HG03521 (cell line): ENCODE measurements at regions not wholly inside any gene's neighbourhood (a gene's known extent, or its start where the extent isn't known, plus 50 kb on each side); places are given as distances from the start of the nearest gene placed in this dataset.

Experiments used
- ATAC-seq: cut with Tn5 transposase; IDR thresholded peaks from one replicate; pipeline ENCODE4 v1.9.1; 2021; ENCODE audit warnings: mild to moderate bottlenecking, moderate library complexity; ENCODE audit not compliant: unreplicated experiment

- no peak for ATAC-seq
Measured at GRCh38 chr10:78619896-78620295, 448.9 kb upstream of the ZMIZ1 start.

DNA sequence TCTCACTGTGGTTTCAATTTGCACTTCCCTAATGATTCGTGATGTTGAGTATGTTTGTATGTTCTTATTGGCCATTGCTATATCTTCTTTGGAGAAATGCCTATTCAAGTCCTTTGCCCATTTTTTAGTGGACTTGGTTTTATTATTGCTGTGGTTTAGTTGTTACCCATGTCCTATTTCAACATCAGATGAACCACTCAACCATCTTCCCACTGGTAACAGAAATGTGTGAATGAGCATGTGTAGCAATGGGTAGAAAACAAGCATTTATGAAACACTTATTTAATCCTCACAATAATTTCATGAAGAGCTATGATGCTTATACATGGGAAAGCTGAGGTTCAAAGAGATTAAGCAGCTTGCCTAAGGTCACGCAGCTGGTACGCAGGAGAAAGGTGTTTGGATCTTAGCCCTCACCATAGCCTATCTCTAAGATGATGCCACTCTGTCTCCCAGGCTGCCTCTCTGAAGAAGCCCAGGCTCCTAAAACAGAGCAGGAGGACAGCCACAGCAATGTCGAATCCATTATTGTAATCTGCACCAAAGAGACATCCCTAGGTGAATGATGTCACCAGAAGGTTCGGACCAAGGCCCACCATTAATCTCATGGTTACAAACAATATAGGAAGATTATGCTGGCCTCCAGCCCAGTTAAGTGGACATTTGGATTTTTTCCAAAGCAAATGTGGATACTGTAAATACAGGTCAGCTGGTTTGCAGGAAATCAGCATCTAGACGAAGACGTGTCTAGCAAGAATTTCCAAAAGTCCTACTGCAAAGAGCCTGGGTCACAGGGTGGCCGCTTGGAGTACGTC, 447.6 kb upstream of the ZMIZ1 start:
- ATAC-seq = no peak

DNA sequence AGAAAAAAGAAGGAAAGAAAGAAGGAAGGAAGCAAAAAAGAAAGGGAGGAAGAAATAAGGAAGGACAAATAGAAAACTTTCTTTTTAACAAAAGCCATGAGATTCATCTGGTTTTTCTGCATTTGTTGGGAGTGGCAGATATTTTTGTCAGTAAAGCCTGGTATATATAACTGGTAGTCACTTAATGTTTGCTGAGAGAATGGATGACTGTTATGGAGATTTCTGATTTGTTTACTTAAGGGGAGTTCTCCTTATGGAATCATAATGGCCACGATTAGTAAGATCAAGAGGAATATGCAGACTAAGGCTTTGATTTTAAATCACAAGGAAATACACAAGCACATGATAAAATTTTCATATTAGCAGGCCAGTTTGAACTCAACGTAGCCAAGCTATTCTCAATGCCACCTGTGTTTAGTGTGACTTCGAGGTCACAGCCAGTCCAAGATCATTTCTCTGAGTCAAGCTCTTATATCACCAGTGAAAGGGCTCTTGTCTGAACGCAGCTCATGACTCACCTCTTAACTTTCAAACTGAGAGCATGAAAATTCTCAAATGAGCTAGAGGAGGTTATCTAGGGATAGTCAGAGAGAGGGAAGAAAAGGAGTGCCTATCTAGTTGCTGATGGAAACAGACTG, 445.1 kb upstream of the ZMIZ1 start:
- ATAC-seq = no peak

DNA sequence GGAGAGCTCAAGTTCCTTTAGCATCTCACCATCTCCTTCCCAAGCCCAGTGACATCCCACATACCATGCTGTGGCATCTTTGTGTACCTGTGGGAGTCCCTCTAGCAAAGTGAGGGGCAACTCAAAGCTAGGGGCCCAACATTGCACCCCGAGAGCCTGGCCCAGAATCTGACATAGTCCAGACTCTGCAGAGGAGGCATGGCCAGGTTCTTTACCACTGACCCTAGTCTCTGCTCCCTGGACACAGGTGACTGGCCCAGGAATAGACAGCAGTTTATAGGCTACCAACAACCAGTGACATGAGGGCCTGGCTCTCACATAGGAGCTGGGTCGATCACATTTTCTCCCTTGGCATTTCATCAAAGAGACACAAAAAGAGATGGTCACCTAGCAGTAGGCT, 444.0 kb upstream of the ZMIZ1 start:
- no peak for ATAC-seq

DNA sequence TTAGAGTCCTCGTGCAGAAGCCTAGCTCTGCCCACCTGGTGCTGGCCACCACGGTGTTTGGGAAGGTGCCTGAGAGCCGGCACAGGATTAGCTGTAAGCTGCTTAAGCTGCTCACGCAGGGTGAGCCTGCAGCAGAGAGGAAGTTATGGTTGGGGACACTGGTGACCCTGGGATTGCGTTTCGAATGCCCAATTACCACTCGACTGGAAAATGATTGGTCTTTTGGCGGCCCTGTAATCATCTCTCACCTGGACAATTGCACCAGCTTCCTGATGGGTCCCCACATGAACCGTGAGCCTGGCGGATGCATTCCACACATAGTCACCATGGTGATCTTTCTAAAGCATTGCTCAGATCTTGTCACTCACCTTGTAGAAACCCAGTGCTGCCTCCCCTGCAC, 442.3 kb upstream of the ZMIZ1 start:
- ATAC-seq = no peak

GRCh38 chr10:78627254-78627795, 441.4 kb upstream of the ZMIZ1 start:
- ATAC-seq = no peak

- ATAC-seq = no peak
Measured at GRCh38 chr10:78628976-78629375, 439.8 kb upstream of the ZMIZ1 start.

- ATAC-seq = no peak
Measured at GRCh38 chr10:78629773-78630172, 439.0 kb upstream of the ZMIZ1 start.

- ATAC-seq = no peak
Measured at GRCh38 chr10:78630944-78631838, 437.6 kb upstream of the ZMIZ1 start.

DNA sequence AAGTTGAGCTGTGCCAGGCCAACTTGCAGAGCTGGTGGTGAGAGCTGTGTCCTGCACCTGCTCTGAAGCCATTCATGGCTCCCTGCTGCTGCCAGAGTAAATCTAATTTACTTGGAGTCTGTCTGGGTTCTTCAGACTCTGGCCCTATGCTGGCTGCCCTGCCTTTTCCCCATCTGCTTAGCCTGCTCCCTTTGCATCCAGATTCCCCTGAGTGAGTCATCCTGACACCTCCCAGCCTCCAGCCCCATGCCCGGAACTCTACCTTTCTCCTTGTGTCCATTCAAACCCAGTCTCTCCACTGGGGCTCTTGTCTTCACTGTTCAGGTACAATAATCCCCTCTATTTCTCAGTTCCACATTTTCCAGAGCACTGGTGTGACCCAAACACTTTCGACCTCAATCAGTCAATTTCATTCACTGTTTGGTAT, 434.4 kb upstream of the ZMIZ1 start:
- no peak for ATAC-seq

DNA sequence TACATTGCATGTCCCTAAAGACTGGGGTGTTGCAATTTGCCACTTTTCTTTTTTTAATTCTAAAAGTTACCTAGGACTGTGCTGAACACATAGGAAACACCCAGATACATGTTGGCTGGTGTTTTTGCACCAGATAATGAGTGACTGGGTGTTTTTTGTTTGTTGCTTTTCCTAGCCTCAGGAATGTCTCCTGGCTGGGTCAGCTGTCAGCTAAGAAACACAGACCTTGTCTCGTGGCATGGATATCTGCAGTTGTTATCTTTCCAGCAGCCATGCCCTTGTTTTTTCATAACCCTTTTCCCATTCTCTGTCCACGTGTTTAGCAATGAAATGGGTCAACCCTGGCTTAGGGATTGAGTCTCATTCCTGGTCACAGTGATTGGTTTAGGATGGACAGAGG, 433.9 kb upstream of the ZMIZ1 start:
- no peak for ATAC-seq

DNA sequence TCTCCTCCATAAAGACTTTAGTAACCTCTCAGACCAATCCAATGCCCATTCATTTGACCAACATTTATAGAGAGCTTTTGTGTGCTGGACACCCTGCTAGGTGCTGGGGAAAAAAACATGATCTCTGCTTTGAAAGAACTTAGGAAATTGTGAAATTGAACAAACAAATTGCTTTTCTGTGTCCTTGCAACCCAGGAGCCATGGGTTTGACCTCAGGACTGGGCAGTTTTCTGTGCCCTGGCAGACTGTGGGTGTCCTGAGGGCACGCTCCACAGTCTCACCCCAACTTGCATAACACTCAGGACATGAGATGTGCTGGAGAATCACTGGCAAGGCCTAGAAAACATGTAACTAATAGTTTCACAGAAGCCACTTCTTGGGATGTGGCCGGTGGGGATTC, 429.1 kb upstream of the ZMIZ1 start:
- ATAC-seq = no peak

GRCh38 chr10:78640796-78641636, 427.8 kb upstream of the ZMIZ1 start:
- ATAC-seq = no peak

DNA sequence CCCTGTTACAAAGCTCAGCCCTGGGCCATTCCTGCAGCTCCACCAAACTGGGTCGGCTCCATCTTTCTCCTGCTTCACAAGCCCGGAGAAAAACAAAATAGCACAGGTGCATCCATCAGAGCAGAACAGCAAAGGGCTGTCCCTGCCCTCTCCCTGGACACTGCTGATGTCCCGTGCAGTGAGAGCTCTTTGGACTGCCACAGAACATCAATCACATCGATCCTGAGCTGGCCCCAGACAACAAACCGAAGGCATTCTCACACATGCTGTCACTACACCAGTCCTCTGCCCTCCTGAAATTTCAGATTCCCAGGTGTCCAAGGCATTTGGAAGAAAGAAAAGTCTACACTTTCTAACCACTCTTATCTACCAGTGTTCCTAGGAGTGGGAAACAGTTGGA, 427.1 kb upstream of the ZMIZ1 start:
- no peak for ATAC-seq

- ATAC-seq = no peak
Measured at GRCh38 chr10:78642269-78642816, 426.4 kb upstream of the ZMIZ1 start.

DNA sequence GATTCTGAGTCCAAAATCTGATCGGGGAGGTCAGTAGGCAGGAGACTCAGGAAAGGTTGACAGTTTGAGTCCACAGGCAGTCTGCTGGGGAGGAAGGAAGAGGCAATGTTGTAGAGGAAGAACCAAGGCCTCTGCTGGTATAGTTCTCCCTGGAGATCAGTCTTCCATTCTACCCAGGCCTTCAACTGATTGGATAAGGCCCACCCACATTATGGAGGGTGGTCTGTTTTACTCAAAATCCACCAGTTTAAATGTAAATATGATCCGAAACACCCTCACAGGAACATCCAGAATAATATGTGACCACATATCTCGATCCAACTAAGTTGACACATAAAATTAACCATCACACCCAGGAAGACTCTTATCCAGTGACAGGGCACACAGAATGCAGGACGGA, 425.3 kb upstream of the ZMIZ1 start:
- ATAC-seq = no peak

GRCh38 chr10:78644550-78644949, 424.2 kb upstream of the ZMIZ1 start:
- ATAC-seq = no peak

- no peak for ATAC-seq
Measured at GRCh38 chr10:78645169-78645686, 423.5 kb upstream of the ZMIZ1 start.

DNA sequence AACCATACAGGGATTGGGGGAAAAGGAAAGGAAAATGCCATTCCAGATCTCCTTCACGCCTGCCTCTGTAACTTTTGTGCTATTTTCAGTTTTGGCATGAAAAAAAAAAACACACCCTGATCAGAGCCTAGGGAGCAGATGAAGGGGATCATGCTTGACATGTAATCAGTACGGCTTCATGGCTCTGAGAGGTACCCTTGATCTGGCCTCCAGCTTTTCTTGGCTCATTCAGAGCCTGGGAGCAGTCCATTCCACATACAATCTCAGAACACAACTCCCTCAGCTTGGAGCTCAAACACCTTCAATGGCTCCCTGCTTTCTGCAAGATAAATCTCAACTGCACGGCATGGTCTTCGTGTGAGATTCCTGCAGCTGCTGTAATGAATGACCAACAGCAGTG, 422.8 kb upstream of the ZMIZ1 start:
- no peak for ATAC-seq
